ENCODE measurements at regions not wholly inside any gene's neighbourhood (a gene's known extent, or its start where the extent isn't known, plus 50 kb on each side); places are given as distances from the start of the nearest gene placed in this dataset.

- TF ChIP-seq TAF1 (IDR thresholded peaks at IDR 0.05; ENCODE audit: borderline replicate concordance, insufficient read depth, low read length): no peak
- TF ChIP-seq FOXP2 (optimal IDR thresholded peaks at IDR 0.05; ENCODE audit: borderline replicate concordance, extremely low read depth, extremely low read length, insufficient read depth): no peak
- no peak for TF ChIP-seq SIN3A (IDR thresholded peaks at IDR 0.05; ENCODE audit: borderline replicate concordance, insufficient read depth, low read length)
- no peak for TF ChIP-seq POLR2AphosphoS5 (IDR thresholded peaks at IDR 0.05; ENCODE audit: low read depth, low read length)
- TF ChIP-seq REST (IDR thresholded peaks at IDR 0.05; ENCODE audit: insufficient read depth in 1 of 2, low read depth in 2 of 2, low read length in 2 of 2): no peak
Observed at GRCh38 chr5:124182133-124182532, 564.3 kb downstream of the ZNF608 start.

- no peak for TF ChIP-seq FOXP2 (optimal IDR thresholded peaks at IDR 0.05; ENCODE audit: borderline replicate concordance, extremely low read depth, extremely low read length, insufficient read depth)
- no peak for TF ChIP-seq TAF1 (IDR thresholded peaks at IDR 0.05; ENCODE audit: borderline replicate concordance, insufficient read depth, low read length)
Observed at GRCh38 chr5:124180875-124181461, 565.5 kb downstream of the ZNF608 start.

GRCh38 chr5:124180299-124180874, 566.1 kb downstream of the ZNF608 start:
- TF ChIP-seq TAF1 (IDR thresholded peaks at IDR 0.05; ENCODE audit: borderline replicate concordance, insufficient read depth, low read length) (no peak), SIN3A (IDR thresholded peaks at IDR 0.05; ENCODE audit: borderline replicate concordance, insufficient read depth, low read length) (no peak), FOXP2 (optimal IDR thresholded peaks at IDR 0.05; ENCODE audit: borderline replicate concordance, extremely low read depth, extremely low read length, insufficient read depth) (no peak), REST (IDR thresholded peaks at IDR 0.05; ENCODE audit: insufficient read depth in 1 of 2, low read depth in 2 of 2, low read length in 2 of 2) (no peak), POLR2AphosphoS5 (IDR thresholded peaks at IDR 0.05; ENCODE audit: low read depth, low read length) (no peak)

- no peak for TF ChIP-seq POLR2AphosphoS5 (IDR thresholded peaks at IDR 0.05; ENCODE audit: low read depth, low read length)
- TF ChIP-seq FOXP2 (optimal IDR thresholded peaks at IDR 0.05; ENCODE audit: borderline replicate concordance, extremely low read depth, extremely low read length, insufficient read depth): no peak
- no peak for TF ChIP-seq TAF1 (IDR thresholded peaks at IDR 0.05; ENCODE audit: borderline replicate concordance, insufficient read depth, low read length)
- TF ChIP-seq REST (IDR thresholded peaks at IDR 0.05; ENCODE audit: insufficient read depth in 1 of 2, low read depth in 2 of 2, low read length in 2 of 2): no peak
- no peak for TF ChIP-seq SIN3A (IDR thresholded peaks at IDR 0.05; ENCODE audit: borderline replicate concordance, insufficient read depth, low read length)
Observed at GRCh38 chr5:124179819-124180218, 566.6 kb downstream of the ZNF608 start.

GRCh38 chr5:124178050-124178449, 568.4 kb downstream of the ZNF608 start:
- TF ChIP-seq POLR2AphosphoS5 (IDR thresholded peaks at IDR 0.05; ENCODE audit: low read depth, low read length) (no peak), SIN3A (IDR thresholded peaks at IDR 0.05; ENCODE audit: borderline replicate concordance, insufficient read depth, low read length) (no peak), REST (IDR thresholded peaks at IDR 0.05; ENCODE audit: insufficient read depth in 1 of 2, low read depth in 2 of 2, low read length in 2 of 2) (no peak), FOXP2 (optimal IDR thresholded peaks at IDR 0.05; ENCODE audit: borderline replicate concordance, extremely low read depth, extremely low read length, insufficient read depth) (no peak), TAF1 (IDR thresholded peaks at IDR 0.05; ENCODE audit: borderline replicate concordance, insufficient read depth, low read length) (no peak)
